A549 (cell line): ENCODE measurements at regions not wholly inside any gene's neighbourhood (a gene's known extent, or its start where the extent isn't known, plus 50 kb on each side); places are given as distances from the start of the nearest gene placed in this dataset.

Experiments
- CHD2 ChIP-seq: fragments of 150-350 bp; IDR thresholded peaks from 2 replicates; pipeline ENCODE4 v1.6.1; 2014; ENCODE audit warnings: low read length; ENCODE audit not compliant: partially characterized antibody
- EP300 ChIP-seq, 2 experiments: fragments of >200 bp; sonication (Bioruptor Twin); formaldehyde crosslinking; IDR thresholded peaks; 2 replicates in 1 of 2; 3 replicates in 1 of 2; pipeline ENCODE4 v1.6.1; 2016 to 2017
- HMGXB4 ChIP-seq: fragments of 250-450 bp; sonication (Bioruptor Pico); IDR thresholded peaks from 2 replicates; pipeline ENCODE4 v1.5.0; 2021; ENCODE audit warnings: mild to moderate bottlenecking, moderate library complexity, borderline replicate concordance
- POLR2A ChIP-seq: IDR thresholded peaks from 2 replicates; pipeline ENCODE4 v1.6.1; 2012; ENCODE audit warnings: mild to moderate bottlenecking, low read length
- REST ChIP-seq: fragments of 200-600 bp; sonication (generic); IDR thresholded peaks from 2 replicates; pipeline ENCODE4 v1.6.1; 2016; ENCODE audit warnings: antibody characterized with exemption, mild to moderate bottlenecking, moderate library complexity
- RFX5 ChIP-seq: fragments of 450-650 bp; IDR thresholded peaks from 2 replicates; pipeline ENCODE4 v1.7.1; 2014; ENCODE audit warnings: antibody characterized with exemption, mild to moderate bottlenecking, moderate library complexity
- RNF2 ChIP-seq: fragments of 200-600 bp; sonication (generic); IDR thresholded peaks from 2 replicates; pipeline ENCODE4 v1.6.1; 2016; ENCODE audit warnings: low read depth, mild to moderate bottlenecking, antibody characterized with exemption, moderate library complexity, borderline replicate concordance
- TF ChIP-seq, protein P1 (sequence below): fragments of >200 bp; sonication (Bioruptor Twin); formaldehyde crosslinking; IDR thresholded peaks from 3 replicates; pipeline ENCODE4 v1.5.1; 2016

DNA sequence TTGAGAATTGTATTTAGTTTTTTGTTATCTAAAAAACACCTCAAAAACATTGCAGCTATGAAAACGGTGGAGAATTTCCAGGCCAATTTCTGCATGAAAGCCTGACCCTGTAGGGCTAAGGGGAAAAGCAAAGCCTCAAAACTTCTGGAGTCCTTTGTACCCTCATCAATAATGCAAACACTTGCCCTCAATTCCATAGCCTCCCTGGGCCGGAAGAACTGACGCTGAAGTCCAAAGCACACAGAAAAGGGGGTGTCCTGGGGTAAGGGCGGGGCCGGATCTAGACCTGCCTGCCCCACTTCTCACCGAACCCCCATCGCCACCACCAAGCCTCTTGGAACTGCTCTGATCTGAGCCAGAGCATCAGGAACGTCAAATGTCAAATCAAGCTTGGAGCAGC lies 173.9 kb upstream of the S100G start:
- TF ChIP-seq, protein P1, sequence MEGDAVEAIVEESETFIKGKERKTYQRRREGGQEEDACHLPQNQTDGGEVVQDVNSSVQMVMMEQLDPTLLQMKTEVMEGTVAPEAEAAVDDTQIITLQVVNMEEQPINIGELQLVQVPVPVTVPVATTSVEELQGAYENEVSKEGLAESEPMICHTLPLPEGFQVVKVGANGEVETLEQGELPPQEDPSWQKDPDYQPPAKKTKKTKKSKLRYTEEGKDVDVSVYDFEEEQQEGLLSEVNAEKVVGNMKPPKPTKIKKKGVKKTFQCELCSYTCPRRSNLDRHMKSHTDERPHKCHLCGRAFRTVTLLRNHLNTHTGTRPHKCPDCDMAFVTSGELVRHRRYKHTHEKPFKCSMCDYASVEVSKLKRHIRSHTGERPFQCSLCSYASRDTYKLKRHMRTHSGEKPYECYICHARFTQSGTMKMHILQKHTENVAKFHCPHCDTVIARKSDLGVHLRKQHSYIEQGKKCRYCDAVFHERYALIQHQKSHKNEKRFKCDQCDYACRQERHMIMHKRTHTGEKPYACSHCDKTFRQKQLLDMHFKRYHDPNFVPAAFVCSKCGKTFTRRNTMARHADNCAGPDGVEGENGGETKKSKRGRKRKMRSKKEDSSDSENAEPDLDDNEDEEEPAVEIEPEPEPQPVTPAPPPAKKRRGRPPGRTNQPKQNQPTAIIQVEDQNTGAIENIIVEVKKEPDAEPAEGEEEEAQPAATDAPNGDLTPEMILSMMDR, result no peak
- TF ChIP-seq POLR2A (no peak), RFX5 (no peak), REST (no peak), RNF2 (no peak), HMGXB4 (CRISPR knock-in tag) (no peak), EP300 (IDR thresholded peaks at IDR 0.05) (no peak), CHD2 (no peak)
